ENCODE measurements at regions not wholly inside any gene's neighbourhood (a gene's known extent, or its start where the extent isn't known, plus 50 kb on each side); places are given as distances from the start of the nearest gene placed in this dataset.
A peak's percentile ranks its signal among the peaks of the same experiment; 100 is the strongest.

DNA sequence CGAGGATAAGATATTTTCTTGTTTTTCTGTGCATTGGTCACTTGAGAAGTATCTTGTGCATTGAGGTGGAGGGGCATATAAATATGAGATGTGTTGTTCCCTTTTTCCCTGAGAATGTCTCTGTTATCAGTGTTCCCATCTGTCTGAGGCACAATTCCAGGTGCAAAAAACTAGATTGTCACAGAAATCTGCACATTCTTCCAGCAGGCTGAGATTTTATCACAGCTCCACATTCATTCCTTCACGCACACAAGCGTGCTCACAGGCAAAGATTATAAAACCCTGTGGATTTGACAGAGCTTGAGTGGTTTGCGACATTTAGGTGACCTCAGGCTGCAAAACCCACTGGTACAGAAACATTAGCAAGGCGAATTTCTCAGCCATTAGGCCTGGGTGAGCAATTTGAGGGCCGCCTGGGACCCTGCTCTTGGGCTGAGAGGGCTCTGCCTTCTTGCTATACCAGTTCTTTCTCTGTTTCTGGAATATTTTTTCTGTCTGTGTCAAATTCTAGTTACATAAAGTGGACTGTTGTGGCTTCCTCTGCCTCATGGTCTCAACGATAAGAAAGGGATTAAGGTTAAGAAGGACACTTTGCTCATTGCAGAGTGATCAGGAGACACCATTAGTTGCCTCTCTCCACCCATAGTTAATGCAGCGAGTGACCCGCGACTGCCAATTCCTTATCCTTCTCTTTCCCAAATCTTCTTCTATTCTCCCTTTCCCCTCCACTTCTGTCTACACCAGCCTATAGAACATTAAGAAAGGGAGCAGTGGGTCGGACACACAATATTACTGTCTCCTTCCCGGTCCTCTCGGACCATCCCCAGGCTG, 86.7 kb upstream of the C1QTNF7 start:
- DNase-seq (ENCODE audit: low spot score): no peak

GRCh38 chr4:15341733-15342300, 86.0 kb upstream of the C1QTNF7 start:
- DNase-seq (ENCODE audit: low spot score): no peak

GRCh38 chr4:15343000-15343399, 84.8 kb upstream of the C1QTNF7 start:
- no peak for DNase-seq (ENCODE audit: low spot score)

DNA sequence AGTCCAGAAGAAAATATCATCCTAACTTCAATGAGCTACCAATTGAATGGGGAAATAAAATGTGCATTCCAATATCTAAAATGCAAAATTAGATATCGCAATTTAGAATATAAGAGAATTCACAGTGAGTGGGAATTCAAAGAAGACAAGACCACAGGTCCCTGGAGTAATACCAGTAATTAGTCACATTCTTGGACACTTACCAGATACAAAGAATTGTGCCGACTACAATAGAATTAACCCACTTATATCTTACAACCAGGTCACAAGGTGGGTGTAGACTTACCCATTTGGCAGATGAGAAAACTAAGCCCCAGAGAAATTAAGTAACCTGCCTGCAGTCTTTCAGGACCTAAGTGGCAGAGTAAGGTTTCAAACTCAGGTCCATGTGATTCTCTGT, 84.3 kb upstream of the C1QTNF7 start:
- no peak for DNase-seq (ENCODE audit: low spot score)

GRCh38 chr4:15344041-15344440, 83.8 kb upstream of the C1QTNF7 start:
- DNase-seq (ENCODE audit: low spot score): peak; percentile 19

DNA sequence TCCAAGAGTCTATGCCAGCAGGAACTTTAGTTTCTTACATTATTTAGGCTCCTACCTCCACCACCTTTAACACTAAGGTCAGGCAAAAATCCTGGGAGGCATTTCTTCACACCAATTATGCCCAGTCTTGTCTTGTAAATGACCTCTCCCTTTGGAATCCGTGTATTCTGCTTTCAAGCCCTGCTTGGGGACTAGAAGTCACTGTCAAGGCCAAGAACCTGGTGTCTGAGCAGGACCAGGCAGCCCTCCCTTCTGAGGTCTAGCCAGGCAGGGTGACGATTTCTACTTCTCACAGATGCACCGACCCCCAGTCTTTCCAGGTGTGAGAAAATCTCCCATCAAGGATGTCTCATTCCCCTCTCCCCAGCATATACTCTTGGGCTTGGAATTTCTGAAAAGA, 82.7 kb upstream of the C1QTNF7 start:
- no peak for DNase-seq (ENCODE audit: low spot score)

DNA sequence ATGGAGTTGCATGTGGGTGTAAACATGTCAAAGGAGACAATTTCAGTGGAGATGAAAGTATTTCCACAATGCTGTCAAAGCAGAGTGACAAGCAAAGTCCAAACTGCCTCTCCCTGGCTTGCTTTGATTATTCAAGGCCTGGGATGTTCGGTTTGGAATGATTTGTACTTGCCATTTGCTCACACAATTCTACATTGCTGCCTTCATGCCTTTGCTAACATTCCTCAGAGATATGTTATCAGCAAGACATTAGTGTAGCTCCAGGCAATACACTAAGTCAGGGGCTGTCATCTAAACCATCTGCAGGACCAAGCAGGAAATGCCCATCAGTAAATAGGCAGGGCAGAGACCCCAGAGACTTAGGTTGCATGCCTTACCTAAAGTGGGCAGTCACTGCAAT, 79.6 kb upstream of the C1QTNF7 start:
- DNase-seq (ENCODE audit: low spot score): no peak

DNA sequence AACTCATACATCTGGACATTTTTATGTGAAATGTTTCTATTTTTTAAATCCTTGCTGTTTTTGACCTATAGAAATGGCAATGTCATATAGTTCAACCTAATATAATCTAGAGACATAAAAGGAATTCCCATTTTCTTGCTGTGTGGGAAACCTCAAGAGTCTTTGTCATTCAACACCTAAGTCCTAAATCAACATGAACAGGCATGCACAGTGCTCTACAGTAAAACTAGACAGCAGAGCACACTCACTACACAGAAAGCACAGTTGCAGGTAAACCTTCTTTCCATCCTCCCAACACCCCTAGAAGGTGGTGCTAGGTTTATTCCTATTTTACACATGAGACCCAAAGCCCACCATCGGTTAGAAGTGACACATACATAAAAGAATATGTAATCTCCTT, 79.1 kb upstream of the C1QTNF7 start:
- DNase-seq (ENCODE audit: low spot score): no peak

- peak; percentile 24 for DNase-seq (ENCODE audit: low spot score)
These were observed 78.3 kb upstream of the C1QTNF7 start for GRCh38 chr4:15349531-15349935.

DNA sequence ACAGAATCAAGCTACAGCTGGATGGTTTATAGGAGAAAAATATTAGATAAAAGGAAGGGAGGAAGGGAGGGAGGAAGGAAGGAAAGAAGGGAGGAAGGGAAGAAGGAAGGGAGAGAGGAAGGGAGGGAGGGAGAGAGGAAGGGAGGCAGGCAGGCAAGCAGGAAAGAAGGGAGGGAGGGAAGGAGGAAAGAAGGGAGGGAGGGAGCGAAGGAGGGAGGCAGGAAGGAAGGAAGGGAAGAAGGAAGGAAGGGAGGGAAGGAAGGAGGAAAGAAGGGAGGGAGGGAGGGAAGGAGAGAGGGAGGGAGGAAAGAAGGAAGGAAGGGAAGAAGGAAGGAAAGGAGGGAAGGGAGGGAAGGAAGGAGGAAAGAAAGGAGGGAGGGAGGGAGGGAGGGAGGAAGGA, 77.9 kb upstream of the C1QTNF7 start:
- DNase-seq (ENCODE audit: low spot score): no peak

DNA sequence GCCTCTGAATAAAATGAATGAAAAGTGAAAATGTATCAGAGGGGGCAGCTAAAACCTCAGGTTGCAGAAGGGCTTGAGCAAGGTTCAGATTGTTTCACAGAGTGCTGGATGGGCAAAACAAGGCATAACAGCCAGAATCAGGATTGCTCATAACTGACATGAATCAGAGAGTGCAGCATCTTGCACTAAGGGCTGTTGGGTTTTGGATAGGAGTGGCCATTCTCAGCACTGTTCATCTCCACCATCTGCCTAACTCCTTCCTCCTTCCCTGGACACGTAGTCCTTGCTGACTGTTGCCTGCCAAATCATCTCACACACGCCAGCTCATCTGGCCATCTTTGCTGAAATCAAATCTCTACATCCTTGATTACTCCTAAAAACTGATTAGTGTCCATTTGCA, 75.3 kb upstream of the C1QTNF7 start:
- DNase-seq (ENCODE audit: low spot score): no peak

DNA sequence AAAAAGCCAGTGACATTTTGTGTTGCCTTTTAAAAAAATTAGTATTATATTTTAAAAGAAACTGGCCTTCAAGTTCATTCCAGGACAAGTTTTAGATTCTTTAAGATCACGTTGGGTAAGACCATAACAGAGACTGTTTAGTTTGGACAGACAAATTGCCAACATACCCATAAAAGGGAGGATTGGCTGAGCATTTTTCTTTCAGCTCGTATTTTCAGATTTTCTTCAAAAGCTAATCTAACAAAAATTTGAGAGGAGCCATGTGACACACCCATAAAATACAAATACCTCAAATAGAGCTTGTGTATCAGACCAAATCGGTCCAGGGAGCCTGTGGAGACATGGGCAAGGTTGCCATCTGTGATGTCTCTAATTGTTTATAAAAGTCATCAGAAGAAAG, 74.6 kb upstream of the C1QTNF7 start:
- no peak for DNase-seq (ENCODE audit: low spot score)

- no peak for DNase-seq (ENCODE audit: low spot score)
These were observed 73.2 kb upstream of the C1QTNF7 start for GRCh38 chr4:15354371-15355297.

DNA sequence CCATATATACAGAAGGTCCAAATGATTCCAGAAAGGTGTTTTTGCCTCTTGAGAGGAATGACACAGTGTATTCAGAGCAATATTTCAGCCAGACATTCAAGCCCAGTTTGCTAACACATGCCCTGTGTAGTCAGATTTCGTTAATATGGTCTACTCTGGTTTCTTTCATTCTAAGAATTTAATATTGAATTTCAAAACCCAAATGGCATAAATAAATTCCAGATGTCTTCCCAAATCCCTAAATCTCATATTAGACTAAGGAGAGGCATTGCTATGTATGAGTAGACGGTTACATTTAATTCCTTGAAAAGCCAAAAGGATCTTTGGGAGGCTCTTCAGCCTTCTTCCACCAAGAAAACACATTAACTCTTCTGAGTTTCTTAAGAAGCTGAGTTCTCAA, 66.3 kb upstream of the C1QTNF7 start:
- DNase-seq (ENCODE audit: low spot score): no peak

DNA sequence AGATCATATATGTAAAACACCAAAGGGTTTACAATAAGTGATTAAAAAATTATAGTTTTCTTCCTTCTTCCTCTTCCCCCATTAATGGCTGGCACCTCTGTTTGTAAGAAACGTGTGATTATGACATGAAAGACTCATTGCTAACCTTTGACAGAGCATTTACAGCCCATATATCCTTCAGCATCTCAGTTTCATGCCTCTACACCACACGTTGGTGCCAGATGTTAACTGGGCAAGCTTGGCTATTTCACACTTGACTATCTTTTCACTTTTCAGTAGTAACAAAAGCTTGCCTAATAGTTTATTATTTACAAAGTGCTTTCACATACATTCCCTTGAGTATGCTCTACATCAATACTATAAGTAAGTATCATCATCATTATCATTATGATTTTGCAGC, 65.3 kb upstream of the C1QTNF7 start:
- no peak for DNase-seq (ENCODE audit: low spot score)

GRCh38 chr4:15364183-15364582, 63.6 kb upstream of the C1QTNF7 start:
- no peak for DNase-seq (ENCODE audit: low spot score)

GRCh38 chr4:15365641-15366040, 62.2 kb upstream of the C1QTNF7 start:
- DNase-seq (ENCODE audit: low spot score): no peak

DNA sequence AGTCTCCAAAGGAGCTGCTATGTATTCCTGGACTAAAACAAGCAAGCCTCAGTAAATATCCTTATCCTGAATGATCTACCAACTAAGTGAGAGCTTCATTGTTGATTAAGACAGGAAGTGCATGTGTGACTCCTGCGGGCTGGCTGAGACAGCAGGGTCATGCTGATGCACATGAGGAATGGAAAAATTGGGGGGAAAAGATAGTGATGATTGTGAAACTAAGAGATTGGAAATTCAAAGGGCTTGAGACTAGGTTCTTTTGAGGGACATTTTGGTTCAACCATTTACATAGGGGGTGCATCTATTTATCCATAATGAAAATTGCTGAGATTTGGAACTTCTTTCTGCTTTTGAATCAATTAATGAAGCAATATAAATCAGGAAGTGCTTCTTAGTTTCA, 61.1 kb upstream of the C1QTNF7 start:
- no peak for DNase-seq (ENCODE audit: low spot score)

- DNase-seq (ENCODE audit: low spot score): peak; percentile 58
These were observed 59.0 kb upstream of the C1QTNF7 start for GRCh38 chr4:15368856-15369255.

GRCh38 chr4:15370296-15370695, 57.5 kb upstream of the C1QTNF7 start:
- no peak for DNase-seq (ENCODE audit: low spot score)

DNA sequence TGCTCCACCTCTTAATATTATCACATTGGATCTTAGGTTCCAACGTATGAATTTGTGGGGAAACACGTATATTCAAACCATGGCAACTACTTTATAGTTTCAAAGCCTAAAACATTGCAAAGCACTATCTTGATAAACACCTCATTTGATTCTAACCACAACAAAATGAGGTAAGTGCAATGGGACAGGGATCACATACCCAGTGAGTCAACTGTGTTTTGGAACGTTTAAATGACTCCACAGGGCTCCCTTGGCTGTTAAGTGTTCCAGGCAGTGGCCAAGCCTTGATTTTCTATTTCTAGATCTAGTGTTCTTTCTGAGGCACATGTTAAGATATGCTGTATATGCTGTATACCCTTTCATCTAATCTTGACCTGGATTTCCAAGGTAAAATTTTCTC, 54.5 kb upstream of the C1QTNF7 start:
- no peak for DNase-seq (ENCODE audit: low spot score)

DNA sequence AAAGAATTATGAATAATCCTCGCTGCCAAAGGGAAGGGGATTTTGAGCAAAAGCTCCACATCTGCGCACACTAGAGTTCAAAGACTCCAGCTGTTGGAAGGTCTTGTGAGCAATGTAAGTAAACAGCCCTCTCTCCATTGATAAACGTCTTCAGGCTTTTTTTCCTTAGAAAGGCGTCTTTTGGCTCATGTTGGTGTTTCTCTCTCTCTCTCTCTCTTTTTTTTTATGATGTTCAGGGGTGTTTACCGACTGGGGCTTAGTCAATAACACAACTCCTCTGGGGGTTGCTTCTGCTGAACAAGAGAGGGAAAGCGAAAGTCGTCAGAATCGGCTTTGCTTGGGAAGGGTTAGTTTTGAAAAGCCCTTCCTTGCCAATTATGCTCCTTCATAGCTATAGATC, 53.2 kb upstream of the C1QTNF7 start:
- peak; percentile 22 for DNase-seq (ENCODE audit: low spot score)

GRCh38 chr4:15375667-15376066, 52.2 kb upstream of the C1QTNF7 start:
- no peak for DNase-seq (ENCODE audit: low spot score)
